NCI-H82 treated with DMSO at 0.1 percent for 48 hours (cell line): ENCODE measurements at regions not wholly inside any gene's neighbourhood (a gene's known extent, or its start where the extent isn't known, plus 50 kb on each side); places are given as distances from the start of the nearest gene placed in this dataset.
"Not testable (repeated sequence)": the region's sequence is repeated elsewhere in the genome, so short reads cannot be mapped to it uniquely, and the experiment has no call there.

Source experiments
- DNase-seq: peaks from one replicate; lab custom pipeline; 2025; ENCODE audit not compliant: unreplicated experiment; lab: John Stamatoyannopoulos, UW

DNA sequence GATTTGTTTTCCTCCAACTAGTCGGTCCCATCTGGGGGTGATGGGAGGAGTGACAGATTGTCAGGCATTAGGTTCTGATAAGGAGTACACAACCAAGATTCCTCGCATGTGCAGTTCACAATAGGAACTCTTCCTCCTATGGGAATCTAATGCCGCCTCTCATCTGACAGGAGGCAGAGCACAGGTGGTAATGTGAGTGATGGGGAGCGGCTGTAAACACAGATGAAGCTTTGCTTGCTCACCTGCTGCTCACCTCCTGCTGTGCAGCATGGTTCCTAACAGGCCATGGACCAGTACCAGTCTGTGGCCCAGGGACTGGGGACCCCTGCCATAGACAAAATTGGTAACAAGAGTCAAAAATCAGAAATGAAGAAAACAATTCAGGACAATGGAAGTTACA, 173.3 kb upstream of the HMHB1 start:
- DNase-seq = no peak

DNA sequence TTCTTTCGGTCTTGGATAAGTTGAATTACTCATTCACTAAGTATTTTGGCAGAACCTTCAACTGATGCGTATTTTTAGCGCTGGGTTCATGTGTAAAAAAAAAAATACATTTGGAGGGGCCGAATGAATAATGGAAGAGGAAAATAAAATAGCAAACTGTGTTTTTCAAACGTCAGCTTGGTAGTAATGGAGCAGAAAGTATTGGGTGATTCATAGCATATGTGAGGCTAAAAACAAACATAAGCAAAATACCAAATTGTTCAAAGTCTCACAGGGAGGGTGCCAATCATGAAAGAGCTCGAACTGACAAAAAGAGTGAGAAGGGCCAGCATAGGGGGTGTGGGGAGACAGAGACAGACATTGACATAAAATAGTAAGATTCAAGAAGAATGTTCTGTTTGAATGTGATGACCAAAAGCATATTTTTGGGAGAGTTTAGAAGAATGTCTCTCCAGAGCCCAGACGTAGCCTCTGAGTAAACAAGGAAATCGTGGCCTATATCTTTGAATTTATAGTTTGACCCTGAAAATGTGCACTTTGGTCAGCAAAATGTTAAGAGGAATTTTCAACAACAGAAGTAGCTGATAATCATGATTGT, 174.9 kb upstream of the HMHB1 start:
- no peak for DNase-seq

DNA sequence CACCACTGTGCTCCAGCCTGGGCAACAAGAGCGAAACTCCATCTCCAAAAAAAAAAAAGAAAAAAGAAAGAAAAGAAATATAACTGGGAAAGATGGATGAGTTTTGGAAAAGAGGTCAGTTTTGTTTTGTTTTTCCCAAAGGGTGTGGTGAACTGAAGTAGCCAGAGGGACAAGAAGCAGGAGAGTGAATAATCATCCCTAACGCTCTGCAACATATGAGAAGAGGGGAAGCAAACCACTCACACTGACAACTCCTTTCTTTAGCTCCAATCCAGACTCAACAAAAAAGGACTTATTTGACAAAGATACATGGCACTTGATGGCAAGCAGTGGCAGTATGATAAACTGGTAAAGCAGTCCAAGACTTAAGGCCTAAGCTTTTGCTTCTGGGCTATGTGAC, 176.1 kb upstream of the HMHB1 start:
- DNase-seq = no peak

DNA sequence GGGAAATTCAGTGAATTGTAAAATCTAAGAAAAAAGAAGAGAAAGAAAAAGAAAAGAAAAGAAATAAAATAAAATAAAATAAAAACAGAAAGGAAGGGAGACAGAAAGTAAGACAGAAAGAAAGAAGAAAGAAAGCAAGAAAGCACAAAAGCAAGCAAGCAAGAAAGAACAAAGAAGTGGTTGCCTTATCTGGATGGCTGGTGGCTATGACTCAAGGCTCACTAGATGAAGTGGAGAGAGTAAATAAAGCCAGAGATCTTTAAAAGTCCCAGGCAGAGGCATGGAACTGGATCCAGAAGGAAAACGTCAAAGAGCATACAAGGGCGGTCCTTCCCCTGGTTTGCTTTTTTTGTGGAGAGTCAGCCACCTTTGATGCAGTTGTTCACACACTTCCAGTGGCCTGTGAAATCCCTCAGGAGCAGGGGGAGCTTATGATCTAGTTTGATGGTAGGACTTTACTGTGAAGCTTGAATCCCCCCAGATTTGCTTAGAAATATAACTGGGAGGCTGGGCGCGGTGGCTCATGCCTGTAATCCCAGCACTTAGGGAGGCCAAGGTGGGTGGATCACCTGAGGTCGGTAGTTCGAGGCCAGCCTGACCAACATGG, 176.7 kb upstream of the HMHB1 start:
- DNase-seq = no peak

DNA sequence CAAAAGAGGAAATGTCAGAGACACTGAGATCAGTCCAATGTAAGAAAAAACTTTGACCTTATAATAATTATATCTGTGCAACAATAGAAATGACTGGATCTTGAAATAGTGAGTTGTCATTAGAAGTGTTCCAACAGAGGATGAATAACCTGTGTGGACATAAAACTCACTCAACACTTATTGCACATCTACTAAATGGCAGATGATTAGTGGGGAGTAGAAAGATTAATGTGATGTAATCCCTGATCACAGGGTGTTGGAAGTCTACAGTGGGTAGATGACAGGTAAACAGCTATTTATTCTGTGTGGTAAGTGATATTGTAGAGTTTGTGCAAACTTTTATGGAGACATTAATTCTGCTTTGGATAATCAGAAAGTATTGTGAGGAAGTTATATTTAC, 177.3 kb upstream of the HMHB1 start:
- no peak for DNase-seq

DNA sequence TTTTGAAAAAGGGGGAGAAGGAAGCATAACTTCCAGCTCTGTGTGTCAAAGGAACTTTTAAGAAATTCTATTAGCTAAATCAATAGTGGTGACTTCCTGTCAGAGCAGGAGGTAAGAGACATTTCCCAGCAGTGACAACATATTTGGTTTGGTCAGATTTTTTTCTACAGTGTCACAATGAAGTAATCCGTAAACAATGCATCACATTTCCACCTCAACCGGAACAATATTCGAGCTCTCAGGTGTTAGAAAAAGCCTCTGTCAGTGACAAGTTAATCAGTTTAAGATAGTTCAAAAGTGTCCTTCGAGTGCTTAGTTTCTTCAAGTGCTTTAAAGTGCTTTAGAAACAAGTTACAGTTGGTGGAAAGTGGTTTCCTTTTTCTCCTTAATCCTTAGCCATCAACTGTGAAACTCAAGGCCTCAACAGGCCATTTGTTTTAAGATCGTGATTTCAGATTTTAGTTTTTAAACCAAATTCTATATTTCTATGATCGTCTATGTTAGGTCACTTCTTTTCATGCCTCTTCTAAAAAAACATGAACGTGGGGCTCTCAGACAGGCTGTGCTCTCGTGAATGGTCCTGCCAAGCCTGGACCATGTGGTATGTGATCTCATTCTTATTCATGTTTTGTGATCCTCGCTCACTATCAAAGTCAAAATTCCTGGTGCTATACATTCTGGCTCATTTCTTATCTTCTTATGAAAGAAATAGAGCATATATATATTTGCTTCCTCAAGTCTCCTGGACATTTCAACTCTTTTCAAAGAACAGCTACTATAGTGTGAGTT, 181.9 kb upstream of the HMHB1 start:
- DNase-seq = no peak

DNA sequence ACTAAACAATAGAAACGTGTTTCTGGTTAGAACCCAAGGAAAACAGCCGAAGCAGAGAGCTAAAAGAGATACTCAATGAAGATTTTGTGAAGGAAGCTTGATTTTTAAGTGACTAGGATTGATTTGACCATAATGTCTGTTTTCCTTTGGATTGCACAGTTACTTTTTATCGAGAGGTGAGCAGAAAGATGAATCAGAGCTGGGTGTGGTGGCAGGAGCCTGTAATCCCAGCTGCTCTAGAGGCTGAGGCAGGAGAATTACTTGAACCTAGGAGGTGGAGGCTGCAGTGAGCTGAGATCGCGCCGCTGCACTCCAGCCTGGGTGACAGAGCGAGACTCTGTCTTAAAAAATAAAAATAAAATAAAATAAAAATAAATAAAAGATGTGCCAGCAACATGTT, 186.9 kb upstream of the HMHB1 start:
- not testable (repeated sequence) for DNase-seq

DNA sequence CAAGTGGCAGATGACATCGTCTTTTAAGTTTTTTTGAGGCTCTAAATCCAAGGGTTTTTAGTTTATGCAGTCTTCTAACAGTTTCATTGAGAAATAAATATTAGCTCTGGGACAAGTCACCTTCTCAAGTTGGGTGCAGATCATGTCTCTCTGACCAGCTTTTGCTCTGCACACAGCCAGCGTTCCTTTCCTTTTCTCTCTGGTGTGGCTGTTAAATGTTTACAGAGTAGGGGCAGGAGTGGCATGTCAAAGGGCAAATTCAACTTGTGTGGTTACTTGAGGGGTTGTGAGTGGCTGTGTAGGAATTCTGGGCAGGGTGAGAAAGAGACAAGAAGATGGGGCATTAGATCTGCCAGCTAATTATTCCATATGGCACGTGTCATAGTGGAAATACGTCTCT, 187.5 kb upstream of the HMHB1 start:
- DNase-seq = no peak

DNA sequence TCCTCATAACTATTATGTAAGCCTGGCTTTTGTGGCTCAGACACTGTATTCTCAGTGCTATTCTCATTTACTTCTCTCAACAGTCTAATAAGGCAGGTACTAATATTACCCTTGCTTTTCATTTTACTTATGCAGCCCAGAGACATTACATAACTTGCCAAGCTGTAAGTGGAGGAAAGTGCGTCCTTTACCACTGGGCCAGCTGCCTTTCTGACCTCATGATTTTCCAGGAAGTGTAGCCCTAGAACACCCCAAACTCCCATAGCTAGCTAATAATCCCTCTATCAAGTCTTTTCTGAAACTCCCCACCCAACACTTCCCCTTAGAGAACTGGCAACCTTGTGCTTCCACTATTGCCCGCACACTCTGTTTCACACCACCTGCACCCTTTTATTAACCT, 192.9 kb upstream of the HMHB1 start:
- DNase-seq = no peak

DNA sequence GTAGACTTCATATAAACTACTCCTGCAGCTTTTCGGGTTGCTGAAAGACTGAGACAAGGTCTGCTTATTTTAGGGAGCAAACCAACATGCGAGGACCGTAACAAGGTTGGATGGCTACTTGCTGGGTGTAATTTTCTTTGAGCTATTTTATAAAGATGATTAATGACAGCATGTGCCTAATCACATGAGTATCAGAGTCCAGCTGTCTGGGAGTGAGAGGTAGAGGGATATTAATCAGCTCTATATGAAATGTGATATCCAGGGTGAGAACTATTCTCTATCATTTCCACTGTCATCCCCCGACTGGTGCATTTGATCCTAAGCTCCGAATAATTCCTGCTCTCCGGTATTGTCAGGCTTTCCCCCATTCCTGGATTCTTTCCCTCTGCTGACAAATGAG, 193.8 kb upstream of the HMHB1 start:
- DNase-seq = peak; percentile 20

DNA sequence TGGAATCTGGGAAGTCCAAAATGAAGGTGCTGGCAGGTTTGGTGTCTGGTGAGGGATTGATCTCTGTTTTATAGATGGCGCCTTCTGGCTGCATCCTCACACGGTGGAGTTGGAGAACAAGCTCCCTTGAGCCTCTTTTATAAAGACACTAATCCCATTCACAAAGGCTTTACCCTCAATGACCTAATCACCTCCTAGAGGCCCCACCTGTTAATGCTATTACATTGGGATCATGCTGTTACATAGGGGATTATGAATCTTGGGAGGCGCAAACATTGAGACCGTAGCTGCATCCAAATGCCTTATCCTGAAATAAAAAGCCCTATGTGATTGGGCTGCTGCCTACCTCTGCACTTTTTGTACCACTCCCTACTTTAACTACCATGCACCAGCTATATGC, 197.1 kb upstream of the HMHB1 start:
- DNase-seq = peak; percentile 96

DNA sequence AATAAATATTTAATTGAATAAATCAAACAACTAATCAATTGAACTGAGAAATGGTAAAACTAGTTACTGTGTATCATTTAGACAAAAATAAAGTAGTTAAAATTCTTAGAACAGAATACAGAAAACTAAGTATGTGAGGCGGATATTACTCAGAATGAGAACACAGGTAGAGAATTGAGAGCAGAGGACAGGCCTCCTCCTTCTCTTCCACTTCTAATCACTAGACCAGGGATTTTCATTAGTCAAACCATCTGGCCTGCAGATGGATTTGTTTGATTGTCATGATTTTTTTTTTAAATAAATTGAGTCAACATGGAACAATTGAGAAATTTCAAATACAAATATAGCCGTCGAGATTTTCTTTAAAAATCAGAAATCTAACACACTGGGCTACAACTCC, 198.6 kb upstream of the HMHB1 start:
- DNase-seq = peak; percentile 32

DNA sequence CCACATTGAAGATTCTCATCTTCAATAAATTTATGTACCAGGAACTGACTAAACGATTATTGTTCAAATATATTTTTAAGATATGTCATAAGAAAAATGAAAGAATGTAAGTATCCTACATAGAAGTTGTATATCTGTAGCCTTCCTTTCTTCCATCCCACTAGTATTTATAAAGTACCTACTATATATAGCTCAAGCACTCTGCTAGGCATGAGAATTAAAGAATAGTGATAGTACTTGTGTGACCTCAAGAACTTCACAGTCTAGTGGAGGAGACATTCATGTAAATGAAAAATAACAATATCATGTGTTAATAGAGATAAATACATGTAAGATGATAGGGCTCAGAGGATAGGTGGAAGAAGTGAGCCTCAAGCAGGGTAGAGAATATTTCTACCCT, 201.0 kb upstream of the HMHB1 start:
- DNase-seq = no peak

DNA sequence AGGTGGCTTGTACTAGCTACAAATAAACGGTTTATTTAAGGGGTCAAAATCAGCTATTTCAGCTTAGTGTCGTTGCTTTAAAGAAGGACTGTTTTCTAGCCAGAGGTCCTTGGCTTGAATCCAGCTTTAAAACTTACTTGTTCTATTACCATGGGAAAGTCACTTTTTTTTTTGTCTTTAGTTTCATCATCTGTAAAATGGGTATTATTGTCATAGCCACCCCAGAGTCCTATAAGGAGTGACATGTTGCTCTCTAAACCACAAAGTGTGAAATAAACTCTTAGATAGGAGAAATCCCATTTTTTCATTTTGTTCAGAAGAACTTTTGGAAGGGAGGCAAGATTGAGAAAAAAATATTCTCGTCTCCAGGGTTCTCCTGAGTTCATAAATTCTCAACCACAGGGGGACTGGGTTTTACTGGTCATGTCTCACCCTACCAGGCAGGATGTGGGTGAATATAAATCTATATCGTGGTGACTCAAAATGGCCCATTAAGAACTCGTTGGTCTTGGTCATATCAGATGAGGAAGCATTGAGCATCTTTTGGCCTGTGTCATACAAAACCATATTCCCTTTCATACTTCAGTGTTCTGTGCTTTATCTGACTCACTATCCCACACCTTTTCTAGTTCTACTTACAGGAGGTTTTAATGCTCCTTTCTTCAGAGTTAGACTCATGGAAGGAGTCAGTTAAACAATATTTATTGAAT, 202.7 kb upstream of the NR3C1 start:
- DNase-seq = no peak

DNA sequence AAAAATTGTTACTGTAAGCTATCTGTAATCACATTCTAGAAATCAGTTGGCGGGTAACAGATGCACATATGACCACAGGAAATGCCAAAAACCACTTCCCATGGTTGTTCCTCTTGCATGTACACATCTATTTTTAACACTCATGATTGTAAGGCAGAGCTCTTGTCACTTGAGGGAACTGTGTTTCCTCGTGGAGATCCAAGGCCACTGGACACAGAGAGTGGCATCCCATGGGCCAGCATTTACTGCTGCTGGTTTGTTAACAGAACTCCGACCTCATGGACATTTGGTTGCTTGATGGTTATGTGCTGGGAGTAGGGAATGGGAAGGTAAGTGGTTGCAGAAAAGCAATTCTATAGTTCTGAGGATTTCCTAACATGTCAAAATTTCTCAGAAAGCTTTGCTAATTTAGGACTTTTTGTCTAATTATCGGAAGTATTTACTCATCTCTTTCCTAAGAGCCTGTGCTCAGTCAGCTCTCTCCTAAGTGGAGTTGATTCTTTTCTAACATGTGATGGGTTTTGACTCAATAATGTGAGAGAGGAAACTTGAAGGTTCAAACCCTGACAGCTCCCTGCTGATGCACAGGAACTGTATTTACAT, 202.0 kb upstream of the NR3C1 start:
- no peak for DNase-seq

DNA sequence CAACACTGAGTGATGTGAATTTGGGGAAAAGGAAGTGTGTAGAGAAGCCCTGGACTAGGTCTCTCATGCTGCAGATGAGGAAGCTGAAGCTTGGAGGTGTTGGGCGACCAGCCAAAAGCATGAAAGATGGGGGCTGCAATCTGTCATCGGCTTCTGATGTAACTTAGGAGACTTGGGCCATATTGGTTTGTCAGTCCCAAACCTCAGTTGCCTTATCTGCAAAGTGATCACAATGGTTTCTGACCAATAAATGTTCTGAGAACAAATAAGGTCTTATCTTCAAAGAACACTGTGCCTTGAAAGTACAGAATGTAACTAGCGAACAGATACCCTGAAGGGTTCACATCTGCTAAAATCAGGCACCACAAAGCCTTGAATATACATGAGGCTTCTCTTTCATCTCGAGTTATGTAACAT, 198.4 kb upstream of the NR3C1 start:
- no peak for DNase-seq

DNA sequence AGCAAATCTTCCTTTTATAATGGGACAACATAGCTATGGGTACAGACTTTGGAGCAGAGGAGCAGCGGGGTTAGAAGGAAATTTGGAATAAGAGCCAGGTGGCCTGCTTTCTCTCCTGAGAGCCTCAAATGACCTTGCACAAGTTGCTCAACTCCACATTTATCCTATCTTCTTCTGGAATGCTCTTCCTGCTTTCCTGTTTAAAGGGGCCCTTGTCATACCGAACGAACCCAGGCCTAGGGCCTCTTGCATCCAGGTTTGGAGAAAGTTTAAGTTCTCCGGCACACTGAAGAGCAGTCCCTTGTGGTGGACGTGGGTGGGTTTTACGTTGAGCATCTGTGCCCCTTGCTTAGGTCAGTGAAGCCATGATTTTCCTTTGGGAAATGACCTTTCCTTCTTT, 197.9 kb upstream of the NR3C1 start:
- no peak for DNase-seq

DNA sequence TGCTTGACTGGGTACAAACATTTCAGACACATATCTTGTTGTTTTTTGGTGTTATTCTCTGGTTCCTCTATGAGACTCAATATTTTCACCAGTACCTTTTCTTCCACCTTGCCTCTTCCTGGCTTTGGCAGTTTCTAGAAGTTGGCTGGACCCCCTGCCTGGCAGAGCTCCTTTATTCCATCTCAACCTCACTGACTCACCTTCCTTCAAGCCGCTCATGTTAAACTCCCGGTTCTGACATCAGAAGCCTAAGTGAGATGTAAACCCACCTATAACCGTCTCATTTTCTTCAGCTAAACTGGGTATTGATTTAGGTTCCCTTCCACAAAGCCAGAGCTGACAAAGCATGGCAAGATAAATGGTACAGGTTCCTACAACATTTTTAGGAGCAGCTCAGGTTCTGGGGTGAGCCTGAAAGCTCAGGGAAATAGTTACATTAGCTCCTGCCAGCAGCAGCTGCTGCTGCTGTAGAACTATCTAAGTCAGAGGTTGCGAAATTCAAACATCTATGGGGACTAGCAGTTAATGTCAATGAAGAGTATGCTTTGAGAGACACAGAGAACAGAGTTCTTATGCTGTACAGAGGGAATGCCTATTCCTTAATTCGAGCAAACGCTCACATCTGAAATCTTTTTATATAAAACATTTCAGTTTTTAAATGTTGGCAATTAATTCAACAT, 197.1 kb upstream of the NR3C1 start:
- DNase-seq = no peak

DNA sequence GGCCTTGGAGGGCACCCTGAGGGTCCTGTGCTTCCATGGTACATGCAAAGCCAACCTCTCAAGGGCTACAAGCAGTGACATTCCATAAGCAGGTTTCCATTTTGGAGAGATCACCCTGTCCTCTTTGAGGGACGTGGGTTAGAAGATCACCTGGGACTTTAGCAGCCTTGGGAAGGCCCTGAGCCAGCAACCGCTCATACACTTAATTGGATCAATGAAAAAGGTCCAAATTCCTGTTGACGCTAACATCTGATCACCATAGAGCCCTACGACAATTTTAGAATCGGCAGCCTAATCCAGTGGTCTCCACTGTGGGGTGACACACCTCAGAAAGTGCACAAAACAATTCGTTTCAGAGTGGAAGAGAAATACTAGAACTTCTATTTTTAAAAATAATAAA, 196.0 kb upstream of the NR3C1 start:
- no peak for DNase-seq

DNA sequence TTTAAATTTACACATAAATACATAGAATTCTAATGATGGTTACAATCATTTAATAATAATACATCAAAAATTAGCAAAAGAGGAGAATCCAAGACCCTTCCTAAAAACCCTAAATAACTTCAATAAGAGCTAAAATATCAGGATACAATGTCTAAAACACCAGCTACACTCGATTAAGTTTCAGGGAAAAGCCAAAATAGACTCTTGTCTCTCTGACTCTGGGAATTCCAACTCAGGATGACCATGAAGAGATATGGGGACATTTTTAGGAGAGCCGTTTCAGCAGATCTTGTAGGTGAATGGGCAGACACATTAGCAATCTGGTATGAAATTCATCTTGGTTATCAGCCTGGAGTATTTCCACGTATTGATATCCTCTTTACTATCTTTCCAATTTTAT, 193.3 kb upstream of the NR3C1 start:
- DNase-seq = no peak
